ENCODE measurements at regions not wholly inside any gene's neighbourhood (a gene's known extent, or its start where the extent isn't known, plus 50 kb on each side); places are given as distances from the start of the nearest gene placed in this dataset.

DNA sequence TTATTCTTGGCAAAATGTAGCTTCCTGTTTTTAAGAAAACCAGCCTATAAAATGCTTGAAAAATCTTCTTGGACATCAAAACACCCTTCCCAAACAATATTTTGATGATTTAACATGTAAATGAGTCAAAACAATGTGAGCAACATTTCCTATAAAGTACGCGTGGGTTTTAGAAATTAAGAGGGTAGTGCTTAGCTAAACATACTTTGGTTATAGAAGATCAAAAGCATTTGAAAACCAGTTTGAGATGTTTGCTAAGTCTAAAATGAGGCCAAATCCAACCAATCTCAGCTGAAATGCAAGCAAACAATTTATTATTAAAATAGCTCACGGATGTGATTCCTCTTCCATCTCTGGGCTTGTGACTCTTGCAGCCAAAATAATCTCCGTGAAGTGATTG lies 350.4 kb downstream of the TGFB2 start:
- H3K4me3 ChIP-seq = no peak overlapping the region
- TF ChIP-seq, protein P1, sequence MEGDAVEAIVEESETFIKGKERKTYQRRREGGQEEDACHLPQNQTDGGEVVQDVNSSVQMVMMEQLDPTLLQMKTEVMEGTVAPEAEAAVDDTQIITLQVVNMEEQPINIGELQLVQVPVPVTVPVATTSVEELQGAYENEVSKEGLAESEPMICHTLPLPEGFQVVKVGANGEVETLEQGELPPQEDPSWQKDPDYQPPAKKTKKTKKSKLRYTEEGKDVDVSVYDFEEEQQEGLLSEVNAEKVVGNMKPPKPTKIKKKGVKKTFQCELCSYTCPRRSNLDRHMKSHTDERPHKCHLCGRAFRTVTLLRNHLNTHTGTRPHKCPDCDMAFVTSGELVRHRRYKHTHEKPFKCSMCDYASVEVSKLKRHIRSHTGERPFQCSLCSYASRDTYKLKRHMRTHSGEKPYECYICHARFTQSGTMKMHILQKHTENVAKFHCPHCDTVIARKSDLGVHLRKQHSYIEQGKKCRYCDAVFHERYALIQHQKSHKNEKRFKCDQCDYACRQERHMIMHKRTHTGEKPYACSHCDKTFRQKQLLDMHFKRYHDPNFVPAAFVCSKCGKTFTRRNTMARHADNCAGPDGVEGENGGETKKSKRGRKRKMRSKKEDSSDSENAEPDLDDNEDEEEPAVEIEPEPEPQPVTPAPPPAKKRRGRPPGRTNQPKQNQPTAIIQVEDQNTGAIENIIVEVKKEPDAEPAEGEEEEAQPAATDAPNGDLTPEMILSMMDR (IDR thresholded peaks at IDR 0.05) = no peak
- H3K4me1 ChIP-seq = no peaks in the 10 kb centered on the region
- DNase-seq (ENCODE audit: low spot score) = no peak
- H3K27me3 ChIP-seq = no peaks in the 10 kb centered on the region
- no peaks in the 10 kb centered on the region for H3K9me3 ChIP-seq
- no peaks in the 10 kb centered on the region for H3K36me3 ChIP-seq
- no peak overlapping the region for H3K27ac ChIP-seq

DNA sequence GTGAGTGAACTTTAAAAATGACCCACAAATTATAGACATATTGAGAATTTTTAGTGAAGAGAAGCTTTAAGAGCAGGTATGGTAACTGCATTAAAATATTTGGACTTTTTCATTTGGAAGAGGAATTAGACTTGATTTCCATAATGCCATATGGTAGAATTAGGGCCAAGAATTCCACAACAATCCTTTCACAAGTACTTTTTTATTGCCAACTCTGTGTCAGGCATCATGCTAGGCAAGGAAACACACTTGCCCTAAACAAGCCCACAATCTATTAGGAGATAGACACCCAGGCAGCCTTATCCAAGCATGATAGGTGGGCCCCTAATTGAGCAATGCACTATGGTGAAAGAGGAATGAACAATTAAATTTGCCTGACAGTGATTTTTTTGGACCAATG lies 353.0 kb downstream of the TGFB2 start:
- no peak overlapping the region for H3K4me3 ChIP-seq
- TF ChIP-seq, protein P1 (IDR thresholded peaks at IDR 0.05) = no peak
- H3K27ac ChIP-seq = no peak overlapping the region
- H3K36me3 ChIP-seq = no peaks in the 10 kb centered on the region
- no peaks in the 10 kb centered on the region for H3K27me3 ChIP-seq
- H3K9me3 ChIP-seq = no peaks in the 10 kb centered on the region
- DNase-seq (ENCODE audit: low spot score) = no peak
- no peaks in the 10 kb centered on the region for H3K4me1 ChIP-seq

GRCh38 chr1:218699421-218699820 lies 354.3 kb downstream of the TGFB2 start:
- TF ChIP-seq, protein P1 (IDR thresholded peaks at IDR 0.05) = no peak
- no peak for DNase-seq (ENCODE audit: low spot score)

DNA sequence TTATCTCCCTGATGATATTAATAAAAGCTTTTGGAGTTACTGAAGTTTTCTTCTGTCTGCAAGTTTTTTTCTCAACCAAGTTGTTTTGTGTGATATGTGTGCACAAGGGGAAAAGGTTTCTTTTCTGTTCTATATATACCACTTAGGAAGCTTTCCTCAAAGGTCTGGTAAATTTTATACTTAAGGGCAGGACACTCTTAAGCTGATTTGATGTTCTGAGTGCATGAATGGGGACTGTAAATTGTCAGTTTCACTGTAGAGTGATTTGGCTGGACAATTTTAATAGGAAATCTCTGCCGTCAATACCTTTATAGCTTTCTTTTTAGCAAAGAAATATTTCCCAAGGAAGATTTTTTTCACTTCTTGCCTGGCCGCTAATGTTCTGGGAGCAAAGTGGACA lies 354.7 kb downstream of the TGFB2 start:
- no peak for DNase-seq (ENCODE audit: low spot score)
- Histone ChIP-seq H3K4me3 (no peak overlapping the region), H3K9me3 (no peaks in the 10 kb centered on the region), H3K27ac (no peak overlapping the region), H3K36me3 (no peaks in the 10 kb centered on the region), H3K4me1 (no peaks in the 10 kb centered on the region), H3K27me3 (no peaks in the 10 kb centered on the region)
- TF ChIP-seq, protein P1 (IDR thresholded peaks at IDR 0.05) = no peak

More at GRCh38 chr1:218699421-218699820, 354.3 kb downstream of the TGFB2 start:
- no peak overlapping the region for H3K27ac ChIP-seq
- no peak overlapping the region for H3K4me3 ChIP-seq
- no peaks in the 10 kb centered on the region for H3K9me3 ChIP-seq
- no peaks in the 10 kb centered on the region for H3K27me3 ChIP-seq
- no peaks in the 10 kb centered on the region for H3K36me3 ChIP-seq
- no peaks in the 10 kb centered on the region for H3K4me1 ChIP-seq

DNA sequence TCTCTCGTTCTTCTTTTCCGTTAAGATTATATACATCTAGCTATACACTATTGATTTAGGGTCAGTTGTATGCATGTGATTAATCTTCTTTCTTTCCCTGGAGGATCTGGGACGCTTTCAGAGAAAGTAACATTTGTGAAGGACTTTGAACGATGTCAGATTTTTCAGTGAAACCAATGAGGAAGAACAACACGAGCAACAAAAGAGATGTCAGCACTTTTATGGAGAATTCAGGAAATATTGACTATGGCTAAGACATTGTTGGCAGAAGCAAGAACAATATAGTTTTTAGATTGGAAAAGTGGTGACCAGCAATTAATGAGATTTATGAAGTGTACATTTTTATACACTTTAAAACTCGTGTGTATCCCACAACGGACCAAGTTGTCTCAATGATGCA lies 355.5 kb downstream of the TGFB2 start:
- Histone ChIP-seq H3K27me3 (no peaks in the 10 kb centered on the region), H3K36me3 (no peaks in the 10 kb centered on the region), H3K4me1 (no peaks in the 10 kb centered on the region), H3K9me3 (no peaks in the 10 kb centered on the region), H3K4me3 (no peak overlapping the region), H3K27ac (no peak overlapping the region)
- TF ChIP-seq, protein P1 (IDR thresholded peaks at IDR 0.05) = no peak
- DNase-seq (ENCODE audit: low spot score) = no peak

DNA sequence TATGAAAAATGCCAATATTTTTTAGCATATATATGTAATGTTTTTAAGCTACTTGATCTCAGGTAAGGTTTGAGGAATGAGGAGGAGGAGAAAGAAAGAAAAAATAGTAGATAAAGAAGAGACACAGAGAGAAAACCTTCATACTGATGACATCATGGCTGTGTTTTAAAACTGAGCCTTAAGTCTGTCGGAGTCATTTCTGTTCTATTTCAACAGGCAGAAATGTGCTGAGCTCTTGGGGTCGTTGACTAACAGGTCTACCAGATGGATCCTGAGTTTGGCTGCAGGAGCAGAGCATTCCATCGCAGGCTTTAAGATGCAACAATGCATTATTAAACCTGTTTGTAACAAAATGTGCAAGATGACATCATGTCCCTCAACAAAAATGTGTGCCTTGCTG lies 356.0 kb downstream of the TGFB2 start:
- no peak for DNase-seq (ENCODE audit: low spot score)
- Histone ChIP-seq H3K36me3 (no peaks in the 10 kb centered on the region), H3K27me3 (no peaks in the 10 kb centered on the region), H3K9me3 (no peaks in the 10 kb centered on the region), H3K4me1 (no peaks in the 10 kb centered on the region), H3K27ac (no peak overlapping the region), H3K4me3 (no peak overlapping the region)
- TF ChIP-seq, protein P1 (IDR thresholded peaks at IDR 0.05) = no peak
